Ascending aorta (tissue), 2 donors: ENCODE measurements at regions not wholly inside any gene's neighbourhood (a gene's known extent, or its start where the extent isn't known, plus 50 kb on each side); places are given as distances from the start of the nearest gene placed in this dataset.

Experiments used
- DNase-seq, 2 donors: peaks; one replicate each; pipeline ENCODE4 v3.0.0-alpha.2; 2019; ENCODE audit warnings: low spot score in 2 of 2
- H3K27ac ChIP-seq, 2 donors: fragments of 200-600 bp; sonication (generic); one replicate each; pipeline ENCODE4 v1.5.1; 2016 to 2017; ENCODE audit warnings: mild to moderate bottlenecking in 1 of 2
- H3K27me3 ChIP-seq: fragments of 200-600 bp; sonication (generic); one replicate; pipeline ENCODE4 v1.5.1; 2017
- H3K36me3 ChIP-seq, 2 donors: fragments of 200-600 bp; sonication (generic); one replicate each; pipeline ENCODE4 v1.5.1; 2016
- H3K4me1 ChIP-seq, 2 donors: fragments of 200-600 bp; sonication (generic); one replicate each; pipeline ENCODE4 v1.5.1; 2016 to 2017; ENCODE audit warnings: mild to moderate bottlenecking in 1 of 2
- H3K4me3 ChIP-seq, 2 donors: fragments of 200-600 bp; sonication (generic); one replicate each; pipeline ENCODE4 v1.5.1; 2016 to 2017; ENCODE audit warnings: mild to moderate bottlenecking in 1 of 2
- H3K9me3 ChIP-seq, 2 donors: fragments of 200-600 bp; sonication (generic); one replicate each; pipeline ENCODE4 v1.5.1; 2016
- intact Hi-C: fragments of 100-400 bp; cut with DNase I; formaldehyde crosslinking; loops from one replicate; pipeline ENCODE4 v1.15.1; 2023
- TF ChIP-seq, protein P1 (sequence below), 3 experiments: fragments of 200-600 bp in 2 of 3; fragments of 450-650 bp in 1 of 3; sonication (generic) in 2 of 3; IDR thresholded peaks; one replicate each; pipeline ENCODE4 v1.5.1; 2016 to 2019; ENCODE audit warnings: antibody characterized with exemption in 3 of 3, mild to moderate bottlenecking in 1 of 3, moderate library complexity in 1 of 3

DNA sequence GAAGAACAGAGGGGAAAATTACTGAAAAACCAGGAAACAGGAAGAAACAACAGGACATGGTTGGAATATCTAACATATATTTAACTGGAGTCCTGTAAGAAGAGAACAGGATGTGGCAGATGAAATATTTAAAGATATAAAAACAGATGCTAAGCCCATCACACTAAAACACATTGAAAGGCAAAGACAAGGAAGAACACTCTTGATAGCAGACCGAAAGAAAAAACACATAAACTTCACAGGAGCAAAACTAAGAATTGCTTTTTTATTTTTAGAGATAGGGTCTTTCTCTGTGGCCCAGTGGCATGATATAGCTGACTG is 324.4 kb upstream of the ARRDC3 start:
- intact Hi-C loops: no loop called here
- Histone ChIP-seq H3K36me3 (no peaks in the 10 kb centered on the region), H3K27ac (no peak overlapping the region), H3K4me1 (no peaks in the 10 kb centered on the region), H3K9me3 (no peaks in the 10 kb centered on the region), H3K4me3 (no peak overlapping the region), H3K27me3 (no peaks in the 10 kb centered on the region)
- DNase-seq: no peak
- TF ChIP-seq, protein P1, sequence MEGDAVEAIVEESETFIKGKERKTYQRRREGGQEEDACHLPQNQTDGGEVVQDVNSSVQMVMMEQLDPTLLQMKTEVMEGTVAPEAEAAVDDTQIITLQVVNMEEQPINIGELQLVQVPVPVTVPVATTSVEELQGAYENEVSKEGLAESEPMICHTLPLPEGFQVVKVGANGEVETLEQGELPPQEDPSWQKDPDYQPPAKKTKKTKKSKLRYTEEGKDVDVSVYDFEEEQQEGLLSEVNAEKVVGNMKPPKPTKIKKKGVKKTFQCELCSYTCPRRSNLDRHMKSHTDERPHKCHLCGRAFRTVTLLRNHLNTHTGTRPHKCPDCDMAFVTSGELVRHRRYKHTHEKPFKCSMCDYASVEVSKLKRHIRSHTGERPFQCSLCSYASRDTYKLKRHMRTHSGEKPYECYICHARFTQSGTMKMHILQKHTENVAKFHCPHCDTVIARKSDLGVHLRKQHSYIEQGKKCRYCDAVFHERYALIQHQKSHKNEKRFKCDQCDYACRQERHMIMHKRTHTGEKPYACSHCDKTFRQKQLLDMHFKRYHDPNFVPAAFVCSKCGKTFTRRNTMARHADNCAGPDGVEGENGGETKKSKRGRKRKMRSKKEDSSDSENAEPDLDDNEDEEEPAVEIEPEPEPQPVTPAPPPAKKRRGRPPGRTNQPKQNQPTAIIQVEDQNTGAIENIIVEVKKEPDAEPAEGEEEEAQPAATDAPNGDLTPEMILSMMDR (IDR thresholded peaks at IDR 0.05): no peak

DNA sequence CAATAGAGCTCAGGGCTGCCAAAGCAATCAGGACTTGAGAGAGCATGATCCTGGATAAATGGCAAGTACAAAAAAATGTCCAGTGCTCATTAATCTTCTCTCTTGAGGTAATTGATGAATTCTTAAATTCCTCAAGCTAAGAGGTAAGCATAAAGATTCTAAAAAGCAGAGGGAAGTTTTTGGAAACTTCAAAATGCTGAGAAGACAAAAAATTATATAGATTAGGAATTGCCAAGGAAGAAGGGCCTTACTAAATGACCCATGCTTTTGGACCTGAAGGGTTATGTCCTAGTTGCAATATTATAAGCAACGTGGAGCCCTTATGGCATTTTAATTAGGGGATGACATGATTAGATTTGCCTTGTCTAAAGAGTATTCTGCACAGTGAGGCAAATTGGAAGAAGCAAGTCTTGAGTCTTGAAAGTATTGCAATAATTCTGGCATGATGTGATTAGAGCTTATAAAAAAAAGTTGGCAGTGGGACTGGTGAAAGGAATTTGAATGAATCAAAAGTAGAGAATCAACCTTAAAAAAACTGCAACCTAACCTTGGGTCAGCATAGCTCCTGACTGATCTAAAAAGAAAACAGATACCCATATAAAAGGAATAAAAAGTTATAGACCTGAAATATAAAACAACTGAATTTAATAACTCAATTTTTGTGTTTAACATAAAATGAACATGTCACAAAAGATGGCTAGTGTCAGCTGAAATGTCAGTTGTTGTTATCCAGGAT is 323.8 kb upstream of the ARRDC3 start:
- TF ChIP-seq, protein P1 (IDR thresholded peaks at IDR 0.05): no peak
- Histone ChIP-seq H3K9me3 (no peaks in the 10 kb centered on the region), H3K27ac (no peak overlapping the region), H3K27me3 (no peaks in the 10 kb centered on the region), H3K4me1 (no peaks in the 10 kb centered on the region), H3K36me3 (no peaks in the 10 kb centered on the region), H3K4me3 (no peak overlapping the region)
- intact Hi-C loops: no loop called here
- DNase-seq: no peak

DNA sequence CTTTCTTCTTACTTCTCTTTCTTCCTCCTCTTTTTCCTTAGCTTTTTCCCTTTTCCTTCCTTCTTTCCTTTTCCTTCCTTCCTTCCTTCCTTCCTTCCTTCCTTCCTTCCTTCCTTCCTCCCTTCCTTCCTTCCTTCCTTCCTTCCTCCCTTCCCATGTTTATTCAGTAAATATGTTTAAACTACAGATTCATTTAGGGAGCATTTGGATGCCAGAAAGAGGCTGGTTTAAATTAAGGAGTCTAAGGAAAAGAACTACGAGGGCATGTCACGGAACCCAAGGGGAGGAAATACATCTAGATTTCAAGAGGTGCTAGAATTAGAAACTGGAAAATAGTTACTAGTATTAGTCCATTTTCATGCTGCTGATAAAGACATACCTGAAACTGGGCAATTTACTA is 320.0 kb upstream of the ARRDC3 start:
- H3K9me3 ChIP-seq: no peaks in the 10 kb centered on the region
- TF ChIP-seq, protein P1 (IDR thresholded peaks at IDR 0.05): no peak
- H3K36me3 ChIP-seq: no peaks in the 10 kb centered on the region
- no peaks in the 10 kb centered on the region for H3K4me1 ChIP-seq
- DNase-seq: no peak
- H3K27ac ChIP-seq: no peak overlapping the region
- no peak overlapping the region for H3K4me3 ChIP-seq
- intact Hi-C loops: no loop called here
- H3K27me3 ChIP-seq: no peaks in the 10 kb centered on the region

DNA sequence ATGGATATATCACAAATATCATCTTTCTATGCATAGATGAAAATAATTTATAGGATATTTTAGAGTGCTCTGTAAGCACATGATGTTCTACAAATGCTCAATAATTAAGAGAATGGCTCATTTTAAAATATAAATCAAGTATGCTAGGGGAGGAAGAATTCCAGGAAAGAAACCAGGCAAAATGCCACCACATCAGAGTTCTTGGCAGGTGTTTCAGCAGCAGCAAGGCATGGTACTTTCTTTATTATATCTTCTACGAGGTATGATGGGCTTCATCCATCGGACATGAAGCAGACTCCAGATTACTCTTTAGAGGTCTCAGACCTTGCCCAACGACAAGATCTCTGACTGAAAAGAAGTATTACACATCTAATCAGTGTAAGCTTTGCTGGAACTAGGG is 316.3 kb upstream of the ARRDC3 start:
- TF ChIP-seq, protein P1 (IDR thresholded peaks at IDR 0.05): no peak
- Histone ChIP-seq H3K27me3 (no peaks in the 10 kb centered on the region), H3K36me3 (no peaks in the 10 kb centered on the region), H3K4me1 (no peaks in the 10 kb centered on the region), H3K27ac (no peak overlapping the region), H3K4me3 (no peak overlapping the region), H3K9me3 (peaks cover 0 to 6% of the 10 kb centered on the region in 2 donors)
- intact Hi-C loops: no loop called here
- no peak for DNase-seq

DNA sequence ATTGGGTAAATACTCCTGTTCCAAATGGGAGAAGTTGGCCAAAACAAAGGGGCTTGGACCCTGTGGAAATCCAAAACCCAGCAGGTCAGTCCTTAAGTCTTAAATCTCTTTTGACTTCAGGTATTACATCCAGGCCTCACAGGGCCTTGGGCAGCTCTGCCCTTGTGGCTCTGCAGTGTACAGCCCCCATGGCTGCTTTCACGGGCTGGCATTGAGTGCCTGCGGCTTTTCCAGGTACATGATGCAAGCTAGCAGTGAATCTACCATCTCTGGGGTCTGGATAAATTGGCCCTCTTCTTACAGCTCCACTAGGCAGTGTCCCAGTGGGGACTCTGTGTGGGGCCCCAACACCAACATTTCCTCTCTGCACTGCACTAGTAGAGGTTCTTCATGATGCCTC is 308.5 kb upstream of the ARRDC3 start:
- intact Hi-C loops: no loop called here
- H3K4me1 ChIP-seq: no peaks in the 10 kb centered on the region

More for the DNA sequence above, 308.5 kb upstream of the ARRDC3 start:
- Histone ChIP-seq H3K27me3 (no peaks in the 10 kb centered on the region), H3K36me3 (no peaks in the 10 kb centered on the region), H3K4me3 (no peak overlapping the region), H3K27ac (no peak overlapping the region), H3K9me3 (no peaks in the 10 kb centered on the region)
- TF ChIP-seq, protein P1 (IDR thresholded peaks at IDR 0.05): no peak
- DNase-seq: no peak
